ENCODE measurements at regions not wholly inside any gene's neighbourhood (a gene's known extent, or its start where the extent isn't known, plus 50 kb on each side); places are given as distances from the start of the nearest gene placed in this dataset.
"Not testable (repeated sequence)": the region's sequence is repeated elsewhere in the genome, so short reads cannot be mapped to it uniquely, and the experiment has no call there.

GRCh38 chr11:81255895-81256294 is 1477.8 kb downstream of the FAM181B start:
- no peak for DNase-seq (ENCODE audit: low read depth)
- H3K4me3 ChIP-seq (ENCODE audit: low read depth, low read length) = no peak overlapping the region
- H3K36me3 ChIP-seq (ENCODE audit: control insufficient read depth, insufficient read depth, low read length) = no peaks in the 10 kb centered on the region
- no peaks in the 10 kb centered on the region for H3K27me3 ChIP-seq (ENCODE audit: control insufficient read depth, insufficient read depth, low read length)
- TF ChIP-seq, protein P1, sequence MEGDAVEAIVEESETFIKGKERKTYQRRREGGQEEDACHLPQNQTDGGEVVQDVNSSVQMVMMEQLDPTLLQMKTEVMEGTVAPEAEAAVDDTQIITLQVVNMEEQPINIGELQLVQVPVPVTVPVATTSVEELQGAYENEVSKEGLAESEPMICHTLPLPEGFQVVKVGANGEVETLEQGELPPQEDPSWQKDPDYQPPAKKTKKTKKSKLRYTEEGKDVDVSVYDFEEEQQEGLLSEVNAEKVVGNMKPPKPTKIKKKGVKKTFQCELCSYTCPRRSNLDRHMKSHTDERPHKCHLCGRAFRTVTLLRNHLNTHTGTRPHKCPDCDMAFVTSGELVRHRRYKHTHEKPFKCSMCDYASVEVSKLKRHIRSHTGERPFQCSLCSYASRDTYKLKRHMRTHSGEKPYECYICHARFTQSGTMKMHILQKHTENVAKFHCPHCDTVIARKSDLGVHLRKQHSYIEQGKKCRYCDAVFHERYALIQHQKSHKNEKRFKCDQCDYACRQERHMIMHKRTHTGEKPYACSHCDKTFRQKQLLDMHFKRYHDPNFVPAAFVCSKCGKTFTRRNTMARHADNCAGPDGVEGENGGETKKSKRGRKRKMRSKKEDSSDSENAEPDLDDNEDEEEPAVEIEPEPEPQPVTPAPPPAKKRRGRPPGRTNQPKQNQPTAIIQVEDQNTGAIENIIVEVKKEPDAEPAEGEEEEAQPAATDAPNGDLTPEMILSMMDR (IDR thresholded peaks at IDR 0.05; ENCODE audit: insufficient read depth, low read length, poor library complexity, severe bottlenecking) = no peak

- no peaks in the 10 kb centered on the region for H3K36me3 ChIP-seq (ENCODE audit: control insufficient read depth, insufficient read depth, low read length)
- no peaks in the 10 kb centered on the region for H3K27me3 ChIP-seq (ENCODE audit: control insufficient read depth, insufficient read depth, low read length)
- no peak overlapping the region for H3K4me3 ChIP-seq (ENCODE audit: low read depth, low read length)
- TF ChIP-seq, protein P1 (IDR thresholded peaks at IDR 0.05; ENCODE audit: insufficient read depth, low read length, poor library complexity, severe bottlenecking) = no peak
- no peak for DNase-seq (ENCODE audit: low read depth)
These were observed 1480.4 kb downstream of the FAM181B start for GRCh38 chr11:81253244-81253643.

DNA sequence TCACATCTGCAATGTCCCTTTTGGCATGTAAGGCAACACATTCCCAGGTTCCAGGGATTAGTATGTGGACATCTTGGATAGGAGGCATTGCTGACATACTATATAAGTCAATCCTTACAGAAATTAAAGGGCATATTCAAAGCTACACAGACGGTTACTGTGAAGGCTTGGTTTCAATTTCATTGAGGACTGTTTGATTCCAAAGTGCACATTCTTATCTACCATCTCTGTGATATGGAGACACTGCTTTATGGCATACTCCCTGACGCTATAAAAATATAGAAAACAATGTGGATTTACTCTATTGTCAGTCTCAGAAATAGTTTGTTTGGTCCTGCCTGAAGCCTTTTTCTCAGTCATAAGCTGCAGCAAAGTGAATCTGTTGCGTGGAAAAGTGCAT is 1486.7 kb downstream of the FAM181B start:
- TF ChIP-seq, protein P1 (IDR thresholded peaks at IDR 0.05; ENCODE audit: insufficient read depth, low read length, poor library complexity, severe bottlenecking) = no peak
- H3K27me3 ChIP-seq (ENCODE audit: control insufficient read depth, insufficient read depth, low read length) = no peaks in the 10 kb centered on the region
- no peak overlapping the region for H3K4me3 ChIP-seq (ENCODE audit: low read depth, low read length)
- DNase-seq (ENCODE audit: low read depth) = no peak
- H3K36me3 ChIP-seq (ENCODE audit: control insufficient read depth, insufficient read depth, low read length) = no peaks in the 10 kb centered on the region

GRCh38 chr11:81245791-81246190 is 1487.9 kb downstream of the FAM181B start:
- Histone ChIP-seq H3K27me3 (ENCODE audit: control insufficient read depth, insufficient read depth, low read length) (no peaks in the 10 kb centered on the region), H3K36me3 (ENCODE audit: control insufficient read depth, insufficient read depth, low read length) (no peaks in the 10 kb centered on the region), H3K4me3 (ENCODE audit: low read depth, low read length) (no peak overlapping the region)
- TF ChIP-seq, protein P1 (IDR thresholded peaks at IDR 0.05; ENCODE audit: insufficient read depth, low read length, poor library complexity, severe bottlenecking) = no peak
- DNase-seq (ENCODE audit: low read depth) = no peak

GRCh38 chr11:81241672-81242275 is 1491.9 kb downstream of the FAM181B start:
- H3K27me3 ChIP-seq (ENCODE audit: control insufficient read depth, insufficient read depth, low read length) = no peaks in the 10 kb centered on the region
- TF ChIP-seq, protein P1 (IDR thresholded peaks at IDR 0.05; ENCODE audit: insufficient read depth, low read length, poor library complexity, severe bottlenecking) = no peak
- H3K36me3 ChIP-seq (ENCODE audit: control insufficient read depth, insufficient read depth, low read length) = no peaks in the 10 kb centered on the region
- DNase-seq (ENCODE audit: low read depth) = no peak
- H3K4me3 ChIP-seq (ENCODE audit: low read depth, low read length) = no peak overlapping the region

GRCh38 chr11:81237139-81237538 is 1496.5 kb downstream of the FAM181B start:
- Histone ChIP-seq H3K27me3 (ENCODE audit: control insufficient read depth, insufficient read depth, low read length) (no peaks in the 10 kb centered on the region), H3K4me3 (ENCODE audit: low read depth, low read length) (no peak overlapping the region), H3K36me3 (ENCODE audit: control insufficient read depth, insufficient read depth, low read length) (no peaks in the 10 kb centered on the region)
- TF ChIP-seq, protein P1 (IDR thresholded peaks at IDR 0.05; ENCODE audit: insufficient read depth, low read length, poor library complexity, severe bottlenecking) = peak; percentile 54
- DNase-seq (ENCODE audit: low read depth) = no peak

GRCh38 chr11:81227409-81227808 is 1506.3 kb downstream of the FAM181B start:
- H3K27me3 ChIP-seq (ENCODE audit: control insufficient read depth, insufficient read depth, low read length); H3K36me3 ChIP-seq (ENCODE audit: control insufficient read depth, insufficient read depth, low read length); DNase-seq (ENCODE audit: low read depth); H3K4me3 ChIP-seq (ENCODE audit: low read depth, low read length): not testable (repeated sequence)
